ENCODE measurements at regions not wholly inside any gene's neighbourhood (a gene's known extent, or its start where the extent isn't known, plus 50 kb on each side); places are given as distances from the start of the nearest gene placed in this dataset.

DNA sequence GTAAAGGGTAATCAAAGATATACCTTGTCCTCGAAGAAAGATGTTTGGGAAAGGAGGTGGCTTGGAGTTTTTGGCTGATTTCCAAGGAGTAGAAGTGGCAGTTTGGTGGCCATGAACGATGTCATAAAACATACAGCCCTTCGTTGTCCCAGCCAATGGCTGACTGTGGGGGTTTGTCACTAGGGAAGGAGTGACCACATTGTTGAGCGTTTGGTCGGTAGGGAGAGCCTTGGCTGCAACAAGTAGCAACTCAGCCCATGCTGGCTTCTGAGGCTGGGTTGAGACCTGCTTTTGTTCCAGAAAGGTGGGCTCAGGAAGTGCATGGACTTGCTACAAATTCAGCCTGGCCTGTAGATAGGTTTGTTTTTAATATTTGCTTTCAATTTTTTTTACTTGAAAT, 128.3 kb downstream of the BOD1 start:
- Histone ChIP-seq H3K27ac (ENCODE audit: low read depth, low read length, poor library complexity, severe bottlenecking) (no peak overlapping the region), H3K36me3 (ENCODE audit: insufficient read depth, low read length) (no peaks in the 10 kb centered on the region), H3K4me3 (ENCODE audit: low read depth, low read length, poor library complexity, severe bottlenecking) (no peak overlapping the region), H3K4me2 (ENCODE audit: low read length) (no peak overlapping the region), H3K9me2 (ENCODE audit: low read depth, low read length) (no peaks in the 10 kb centered on the region), H3K79me2 (ENCODE audit: insufficient read depth, low read length) (no peaks in the 10 kb centered on the region), H2AFZ (ENCODE audit: low read length) (no peak overlapping the region), H3K9ac (ENCODE audit: low read length) (no peak overlapping the region), H3F3A (ENCODE audit: insufficient read depth, low read length) (no peaks in the 10 kb centered on the region), H3K27me3 (ENCODE audit: insufficient read depth, low read length) (no peaks in the 10 kb centered on the region; the same call in 1 of the 2 replicates), H4K20me1 (ENCODE audit: insufficient read depth, low read length) (no peaks in the 10 kb centered on the region), H3K9me3 (ENCODE audit: low read length) (no peaks in the 10 kb centered on the region), H3K4me1 (ENCODE audit: insufficient read depth, low read length, severe bottlenecking) (no peaks in the 10 kb centered on the region)
- no peak for TF ChIP-seq EZH2 (IDR thresholded peaks at IDR 0.05; ENCODE audit: borderline replicate concordance, low read length)
- no peak for TF ChIP-seq CTCF (IDR thresholded peaks at IDR 0.05; ENCODE audit: low read length)

DNA sequence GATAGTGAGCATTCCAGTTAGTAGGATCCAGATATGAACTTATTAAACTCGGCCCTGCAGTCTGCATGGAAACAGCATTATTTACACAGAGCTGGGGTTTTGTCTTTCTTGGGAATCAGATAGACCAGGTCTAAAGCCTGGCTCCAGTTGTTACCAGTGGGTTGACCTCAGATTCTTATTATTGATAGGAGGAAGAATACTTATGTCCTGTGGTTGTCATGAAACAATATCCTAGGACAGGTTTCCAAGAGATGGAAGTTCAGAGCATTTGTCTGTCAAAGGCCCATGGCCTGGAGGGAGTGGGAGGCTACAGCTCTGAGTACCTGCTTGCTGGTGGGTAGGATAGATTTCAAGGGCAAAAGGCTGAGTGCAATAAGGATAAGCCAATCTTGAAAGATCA, 129.2 kb downstream of the BOD1 start:
- no peaks in the 10 kb centered on the region for H4K20me1 ChIP-seq (ENCODE audit: insufficient read depth, low read length)
- no peaks in the 10 kb centered on the region for H3F3A ChIP-seq (ENCODE audit: insufficient read depth, low read length)
- H3K4me1 ChIP-seq (ENCODE audit: insufficient read depth, low read length, severe bottlenecking), result no peaks in the 10 kb centered on the region
- no peaks in the 10 kb centered on the region for H3K36me3 ChIP-seq (ENCODE audit: insufficient read depth, low read length)
- H3K27ac ChIP-seq (ENCODE audit: low read depth, low read length, poor library complexity, severe bottlenecking), result no peak overlapping the region
- no peaks in the 10 kb centered on the region; the same call in 1 of the 2 replicates for H3K27me3 ChIP-seq (ENCODE audit: insufficient read depth, low read length)
- H2AFZ ChIP-seq (ENCODE audit: low read length), result no peak overlapping the region
- no peaks in the 10 kb centered on the region for H3K79me2 ChIP-seq (ENCODE audit: insufficient read depth, low read length)
- TF ChIP-seq EZH2 (IDR thresholded peaks at IDR 0.05; ENCODE audit: borderline replicate concordance, low read length), result no peak
- no peak overlapping the region for H3K4me2 ChIP-seq (ENCODE audit: low read length)
- H3K9me2 ChIP-seq (ENCODE audit: low read depth, low read length), result no peaks in the 10 kb centered on the region
- H3K9ac ChIP-seq (ENCODE audit: low read length), result no peak overlapping the region
- H3K9me3 ChIP-seq (ENCODE audit: low read length), result no peaks in the 10 kb centered on the region
- no peak overlapping the region for H3K4me3 ChIP-seq (ENCODE audit: low read depth, low read length, poor library complexity, severe bottlenecking)

- Histone ChIP-seq H3K4me3 (ENCODE audit: low read depth, low read length, poor library complexity, severe bottlenecking) (no peak overlapping the region), H3K27me3 (ENCODE audit: insufficient read depth, low read length) (peaks cover 2% of the 10 kb centered on the region; the same call in 1 of the 2 replicates)
These were observed 129.9 kb downstream of the BOD1 start for GRCh38 chr5:173486355-173487225.

More at GRCh38 chr5:173486355-173487225, 129.9 kb downstream of the BOD1 start:
- no peak overlapping the region for H3K9ac ChIP-seq (ENCODE audit: low read length)
- H3K36me3 ChIP-seq (ENCODE audit: insufficient read depth, low read length), result no peaks in the 10 kb centered on the region
- H3K9me2 ChIP-seq (ENCODE audit: low read depth, low read length), result no peaks in the 10 kb centered on the region
- H3F3A ChIP-seq (ENCODE audit: insufficient read depth, low read length), result no peaks in the 10 kb centered on the region
- no peak for TF ChIP-seq EZH2 (IDR thresholded peaks at IDR 0.05; ENCODE audit: borderline replicate concordance, low read length)
- no peak for TF ChIP-seq CTCF (IDR thresholded peaks at IDR 0.05; ENCODE audit: low read length)
- no peaks in the 10 kb centered on the region for H4K20me1 ChIP-seq (ENCODE audit: insufficient read depth, low read length)
- no peak overlapping the region for H2AFZ ChIP-seq (ENCODE audit: low read length)
- no peaks in the 10 kb centered on the region for H3K4me1 ChIP-seq (ENCODE audit: insufficient read depth, low read length, severe bottlenecking)
- H3K27ac ChIP-seq (ENCODE audit: low read depth, low read length, poor library complexity, severe bottlenecking), result no peak overlapping the region
- no peaks in the 10 kb centered on the region for H3K9me3 ChIP-seq (ENCODE audit: low read length)
- H3K79me2 ChIP-seq (ENCODE audit: insufficient read depth, low read length), result no peaks in the 10 kb centered on the region
- H3K4me2 ChIP-seq (ENCODE audit: low read length), result no peak overlapping the region

Data from OCI-LY1 (cell line).